ENCODE measurements at regions not wholly inside any gene's neighbourhood (a gene's known extent, or its start where the extent isn't known, plus 50 kb on each side); places are given as distances from the start of the nearest gene placed in this dataset.
"Not testable (repeated sequence)": the region's sequence is repeated elsewhere in the genome, so short reads cannot be mapped to it uniquely, and the experiment has no call there.

- no peak for DNase-seq
Observed at GRCh38 chr7:112930787-112931186, 140.6 kb upstream of the TMEM168 start.

GRCh38 chr7:112929421-112929820 is 139.2 kb upstream of the TMEM168 start:
- no peak for DNase-seq

GRCh38 chr7:112926018-112926417 is 135.8 kb upstream of the TMEM168 start:
- no peak for DNase-seq

GRCh38 chr7:112922546-112922945 is 132.4 kb upstream of the TMEM168 start:
- not testable (repeated sequence) for DNase-seq

- not testable (repeated sequence) for DNase-seq
Observed at GRCh38 chr7:112916431-112916830, 126.2 kb upstream of the TMEM168 start.

- no peak for DNase-seq
Observed at GRCh38 chr7:112908086-112908485, 117.9 kb upstream of the TMEM168 start.

GRCh38 chr7:112907658-112908057 is 117.5 kb upstream of the TMEM168 start:
- DNase-seq, result no peak

- DNase-seq, result no peak
Observed at GRCh38 chr7:112905950-112906349, 115.8 kb upstream of the TMEM168 start.

GRCh38 chr7:112905413-112905812 is 115.2 kb upstream of the TMEM168 start:
- DNase-seq, result no peak

- DNase-seq, result peak; percentile 41
Observed at GRCh38 chr7:112898432-112899290, 108.5 kb upstream of the TMEM168 start.

GRCh38 chr7:112897839-112898431 is 107.7 kb upstream of the TMEM168 start:
- no peak for DNase-seq

GRCh38 chr7:112896026-112896601 is 105.9 kb upstream of the TMEM168 start:
- DNase-seq, result no peak

GRCh38 chr7:112892263-112892662 is 102.1 kb upstream of the TMEM168 start:
- no peak for DNase-seq

- DNase-seq, result no peak
Observed at GRCh38 chr7:112891698-112892097, 101.5 kb upstream of the TMEM168 start.

- DNase-seq, result no peak
Observed at GRCh38 chr7:112889834-112890438, 99.7 kb upstream of the TMEM168 start.

- no peak for DNase-seq
Observed at GRCh38 chr7:112889268-112889667, 99.1 kb upstream of the TMEM168 start.

GRCh38 chr7:112888781-112889180 is 98.6 kb upstream of the TMEM168 start:
- DNase-seq, result no peak

GRCh38 chr7:112887976-112888375 is 97.8 kb upstream of the TMEM168 start:
- no peak for DNase-seq

GRCh38 chr7:112887337-112887736 is 97.1 kb upstream of the TMEM168 start:
- DNase-seq, result no peak

GRCh38 chr7:112886208-112886607 is 96.0 kb upstream of the TMEM168 start:
- no peak for DNase-seq

- DNase-seq, result no peak
Observed at GRCh38 chr7:112882991-112883390, 92.8 kb upstream of the TMEM168 start.

GRCh38 chr7:112882511-112882910 is 92.3 kb upstream of the TMEM168 start:
- no peak for DNase-seq

- DNase-seq, result no peak
Observed at GRCh38 chr7:112882022-112882421, 91.8 kb upstream of the TMEM168 start.

All from CD4-positive, alpha-beta T cell treated with Interleukin-17A for 4 hours (primary cell).